ENCODE measurements at regions not wholly inside any gene's neighbourhood (a gene's known extent, or its start where the extent isn't known, plus 50 kb on each side); places are given as distances from the start of the nearest gene placed in this dataset.

DNA sequence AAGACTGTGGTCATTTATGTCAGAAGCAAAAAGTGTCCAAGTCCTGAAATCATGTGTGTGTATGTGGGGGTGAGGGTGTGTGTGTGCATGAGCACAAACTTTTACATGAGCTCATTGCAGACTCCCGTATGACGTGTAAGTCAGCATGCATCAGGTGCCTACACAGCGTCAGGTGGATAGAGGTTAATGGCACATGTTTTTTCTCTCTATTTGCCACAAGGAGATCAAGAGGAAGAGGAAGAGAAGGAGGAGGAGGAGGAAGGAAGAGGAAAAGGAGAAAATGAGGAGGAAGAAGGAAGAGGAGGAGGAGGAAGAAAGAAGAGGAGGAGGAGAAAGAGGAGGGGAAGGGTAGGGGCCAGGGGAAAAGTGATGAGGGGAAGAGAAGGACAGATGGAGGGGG, 178.0 kb upstream of the DYNLRB2 start:
- Histone ChIP-seq H3K36me3 (ENCODE audit: low read length) (no peaks in the 10 kb centered on the region), H3K9me3 (ENCODE audit: insufficient read depth, low read length) (no peaks in the 10 kb centered on the region), H3K9ac (ENCODE audit: low read length) (no peak overlapping the region), H3K27me3 (ENCODE audit: low read length) (no peaks in the 10 kb centered on the region), H3K27ac (ENCODE audit: low read depth, low read length) (no peak overlapping the region), H3K9me2 (replicated peaks; ENCODE audit: insufficient read depth, low read length) (no peaks in the 10 kb centered on the region), H3F3A (ENCODE audit: insufficient read depth) (no peaks in the 10 kb centered on the region), H3K4me2 (ENCODE audit: low read depth, low read length, poor library complexity, severe bottlenecking) (no peak overlapping the region), H4K20me1 (ENCODE audit: low read depth, low read length) (no peaks in the 10 kb centered on the region), H3K79me2 (ENCODE audit: insufficient read depth, low read length) (no peaks in the 10 kb centered on the region), H3K4me3 (ENCODE audit: insufficient read depth, low read length, poor library complexity, severe bottlenecking) (no peak overlapping the region), H2AFZ (ENCODE audit: low read depth, low read length, severe bottlenecking) (no peak overlapping the region)
- no peak for TF ChIP-seq CTCF (IDR thresholded peaks at IDR 0.05; ENCODE audit: insufficient read depth, low read length, poor library complexity, severe bottlenecking)
- no peak for TF ChIP-seq EZH2phosphoT487 (conservative IDR thresholded peaks at IDR 0.05; ENCODE audit: low read length)

DNA sequence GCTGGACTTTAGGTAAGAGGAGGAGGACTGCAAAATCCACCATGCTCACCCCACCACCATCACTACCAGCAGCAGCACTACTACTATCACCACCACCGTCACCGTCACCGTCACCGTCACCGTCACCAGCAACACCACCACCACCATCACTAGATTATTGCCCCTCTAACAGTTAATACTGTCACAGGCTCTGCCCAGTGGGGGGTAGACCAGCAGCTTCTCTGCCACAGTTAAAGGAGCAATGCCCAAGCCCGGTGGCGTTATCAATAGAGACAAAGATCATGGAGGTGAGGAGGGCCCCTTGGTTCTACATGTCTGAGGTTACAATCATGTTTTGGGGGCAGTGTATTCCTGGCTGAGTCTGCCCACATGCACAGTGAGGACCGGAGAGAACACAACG, 184.4 kb upstream of the DYNLRB2 start:
- Histone ChIP-seq H3K27me3 (ENCODE audit: low read length) (no peaks in the 10 kb centered on the region), H3K9ac (ENCODE audit: low read length) (no peak overlapping the region), H3K27ac (ENCODE audit: low read depth, low read length) (no peak overlapping the region), H3K9me2 (replicated peaks; ENCODE audit: insufficient read depth, low read length) (no peaks in the 10 kb centered on the region), H3K36me3 (ENCODE audit: low read length) (no peaks in the 10 kb centered on the region), H2AFZ (ENCODE audit: low read depth, low read length, severe bottlenecking) (no peak overlapping the region), H3F3A (ENCODE audit: insufficient read depth) (no peaks in the 10 kb centered on the region), H4K20me1 (ENCODE audit: low read depth, low read length) (no peaks in the 10 kb centered on the region), H3K4me3 (ENCODE audit: insufficient read depth, low read length, poor library complexity, severe bottlenecking) (no peak overlapping the region), H3K9me3 (ENCODE audit: insufficient read depth, low read length) (no peaks in the 10 kb centered on the region), H3K4me2 (ENCODE audit: low read depth, low read length, poor library complexity, severe bottlenecking) (no peak overlapping the region), H3K79me2 (ENCODE audit: insufficient read depth, low read length) (no peaks in the 10 kb centered on the region)
- TF ChIP-seq EZH2phosphoT487 (conservative IDR thresholded peaks at IDR 0.05; ENCODE audit: low read length): no peak
- no peak for TF ChIP-seq CTCF (IDR thresholded peaks at IDR 0.05; ENCODE audit: insufficient read depth, low read length, poor library complexity, severe bottlenecking)

GRCh38 chr16:80355335-80355734, 185.5 kb upstream of the DYNLRB2 start:
- H3K4me3 ChIP-seq (ENCODE audit: insufficient read depth, low read length, poor library complexity, severe bottlenecking): no peak overlapping the region
- no peak overlapping the region for H3K27ac ChIP-seq (ENCODE audit: low read depth, low read length)
- H3K4me2 ChIP-seq (ENCODE audit: low read depth, low read length, poor library complexity, severe bottlenecking): no peak overlapping the region
- no peaks in the 10 kb centered on the region for H3K27me3 ChIP-seq (ENCODE audit: low read length)
- H3K9me2 ChIP-seq (replicated peaks; ENCODE audit: insufficient read depth, low read length): no peaks in the 10 kb centered on the region
- no peaks in the 10 kb centered on the region for H3F3A ChIP-seq (ENCODE audit: insufficient read depth)
- no peaks in the 10 kb centered on the region for H3K79me2 ChIP-seq (ENCODE audit: insufficient read depth, low read length)
- H2AFZ ChIP-seq (ENCODE audit: low read depth, low read length, severe bottlenecking): no peak overlapping the region
- no peaks in the 10 kb centered on the region for H3K9me3 ChIP-seq (ENCODE audit: insufficient read depth, low read length)
- H3K9ac ChIP-seq (ENCODE audit: low read length): no peak overlapping the region
- TF ChIP-seq CTCF (IDR thresholded peaks at IDR 0.05; ENCODE audit: insufficient read depth, low read length, poor library complexity, severe bottlenecking): no peak
- no peak for TF ChIP-seq EZH2phosphoT487 (conservative IDR thresholded peaks at IDR 0.05; ENCODE audit: low read length)
- no peaks in the 10 kb centered on the region for H4K20me1 ChIP-seq (ENCODE audit: low read depth, low read length)
- no peaks in the 10 kb centered on the region for H3K36me3 ChIP-seq (ENCODE audit: low read length)

GRCh38 chr16:80350061-80350460, 190.7 kb upstream of the DYNLRB2 start:
- Histone ChIP-seq H3K27ac (ENCODE audit: low read depth, low read length) (no peak overlapping the region), H3K9ac (ENCODE audit: low read length) (no peak overlapping the region), H3K27me3 (ENCODE audit: low read length) (no peaks in the 10 kb centered on the region), H3K79me2 (ENCODE audit: insufficient read depth, low read length) (no peaks in the 10 kb centered on the region), H3K36me3 (ENCODE audit: low read length) (no peaks in the 10 kb centered on the region), H3K4me2 (ENCODE audit: low read depth, low read length, poor library complexity, severe bottlenecking) (no peak overlapping the region), H4K20me1 (ENCODE audit: low read depth, low read length) (no peaks in the 10 kb centered on the region), H3F3A (ENCODE audit: insufficient read depth) (no peaks in the 10 kb centered on the region), H3K9me3 (ENCODE audit: insufficient read depth, low read length) (no peaks in the 10 kb centered on the region), H3K9me2 (replicated peaks; ENCODE audit: insufficient read depth, low read length) (no peaks in the 10 kb centered on the region), H3K4me3 (ENCODE audit: insufficient read depth, low read length, poor library complexity, severe bottlenecking) (no peak overlapping the region), H2AFZ (ENCODE audit: low read depth, low read length, severe bottlenecking) (no peak overlapping the region)
- TF ChIP-seq EZH2phosphoT487 (conservative IDR thresholded peaks at IDR 0.05; ENCODE audit: low read length) (no peak), CTCF (IDR thresholded peaks at IDR 0.05; ENCODE audit: insufficient read depth, low read length, poor library complexity, severe bottlenecking) (no peak)

Data from SU-DHL-6 (cell line).